ENCODE measurements at regions not wholly inside any gene's neighbourhood (a gene's known extent, or its start where the extent isn't known, plus 50 kb on each side); places are given as distances from the start of the nearest gene placed in this dataset.
"Not testable (repeated sequence)": the region's sequence is repeated elsewhere in the genome, so short reads cannot be mapped to it uniquely, and the experiment has no call there.

GRCh38 chrX:83749736-83750135, 111.2 kb upstream of the CYLC1 start:
- not testable (repeated sequence) for DNase-seq (ENCODE audit: low spot score)

GRCh38 chrX:83750451-83750850, 110.5 kb upstream of the CYLC1 start:
- not testable (repeated sequence) for DNase-seq (ENCODE audit: low spot score)

GRCh38 chrX:83759872-83760271, 101.1 kb upstream of the CYLC1 start:
- DNase-seq (ENCODE audit: low spot score) = peak; percentile 7

- peak; percentile 9 for DNase-seq (ENCODE audit: low spot score)
These were observed 89.3 kb upstream of the CYLC1 start for GRCh38 chrX:83771664-83772063.
